ENCODE measurements at regions not wholly inside any gene's neighbourhood (a gene's known extent, or its start where the extent isn't known, plus 50 kb on each side); places are given as distances from the start of the nearest gene placed in this dataset.

GRCh38 chr10:7094781-7095180 is 316.1 kb downstream of the SFMBT2 start:
- TF ChIP-seq CTCF (IDR thresholded peaks at IDR 0.05) (no peak), POLR2A (IDR thresholded peaks at IDR 0.05) (no peak)
